ENCODE measurements at regions not wholly inside any gene's neighbourhood (a gene's known extent, or its start where the extent isn't known, plus 50 kb on each side); places are given as distances from the start of the nearest gene placed in this dataset.

GRCh38 chr11:113603277-113604059, 102.6 kb downstream of the TMPRSS5 start:
- no peak for ATAC-seq
- Histone ChIP-seq H3K4me1 (ENCODE audit: control insufficient read depth, insufficient read depth, low read length) (no peaks in the 10 kb centered on the region), H3K36me3 (ENCODE audit: control insufficient read depth in 2 of 2, insufficient read depth in 2 of 2, low read length in 1 of 2) (no peaks in the 10 kb centered on the region), H4K20me1 (ENCODE audit: control insufficient read depth, insufficient read depth) (no peaks in the 10 kb centered on the region), H3K4me3 (no peak overlapping the region), H3K27ac (ENCODE audit: control insufficient read depth, insufficient read depth) (no peak overlapping the region), H3K9me3 (replicated peaks; ENCODE audit: control insufficient read depth, insufficient read depth, low read length) (no peaks in the 10 kb centered on the region; the same call in 2 of the 3 replicates), H3K9ac (ENCODE audit: control insufficient read depth, insufficient read depth, low read length) (no peak overlapping the region), H3K27me3 (replicated peaks in 1 of 2; ENCODE audit: control insufficient read depth in 2 of 2, insufficient read depth in 2 of 2, low read length in 1 of 2) (peaks cover 0 to 4% of the 10 kb centered on the region in 2 experiments; a peak in 1 of 4 replicates), H3K4me2 (ENCODE audit: control insufficient read depth, insufficient read depth) (no peak overlapping the region), H2AFZ (ENCODE audit: control insufficient read depth, low read depth, low read length) (no peak overlapping the region), H3K79me2 (ENCODE audit: control insufficient read depth, insufficient read depth, low read length) (no peaks in the 10 kb centered on the region)
- no peak for TF ChIP-seq ASH2L (IDR thresholded peaks at IDR 0.05; ENCODE audit: borderline replicate concordance, low read depth)
- TF ChIP-seq SIX5 (IDR thresholded peaks at IDR 0.05; ENCODE audit: low read depth, low read length, severe bottlenecking), result no peak
- no peak for TF ChIP-seq DPF2 (IDR thresholded peaks at IDR 0.05)
- SMC1A ChIA-PET (ENCODE audit: uncharacterized antibody, unreplicated experiment), result no interaction called here
- CTCF ChIA-PET, result interaction anchor here (1.2 kb wide), 1 partner anchor 197 kb away, joined by 4 read pairs; no protein-coding TSS in a partner anchor
- BruUV-seq (replicated peaks), result no TSS peak
- no peak for FAIRE-seq
- POLR2A ChIA-PET, result no interaction called here
- DNase-seq (ENCODE audit: low read depth, low spot score), result no peak
- intact Hi-C loops (cut with micrococcal nuclease; ENCODE audit: unreplicated experiment), result no loop called here
- in situ Hi-C loops (cut with MboI), result no loop called here
- RAD21 ChIA-PET (ENCODE audit: unreplicated experiment), result no interaction called here
- 46% methylated on average over 5 of the region's 5 CpGs for WGBS (ENCODE audit: insufficient coverage, insufficient replicate concordance, low lambda C conversion rate, missing lambda C conversion rate)

DNA sequence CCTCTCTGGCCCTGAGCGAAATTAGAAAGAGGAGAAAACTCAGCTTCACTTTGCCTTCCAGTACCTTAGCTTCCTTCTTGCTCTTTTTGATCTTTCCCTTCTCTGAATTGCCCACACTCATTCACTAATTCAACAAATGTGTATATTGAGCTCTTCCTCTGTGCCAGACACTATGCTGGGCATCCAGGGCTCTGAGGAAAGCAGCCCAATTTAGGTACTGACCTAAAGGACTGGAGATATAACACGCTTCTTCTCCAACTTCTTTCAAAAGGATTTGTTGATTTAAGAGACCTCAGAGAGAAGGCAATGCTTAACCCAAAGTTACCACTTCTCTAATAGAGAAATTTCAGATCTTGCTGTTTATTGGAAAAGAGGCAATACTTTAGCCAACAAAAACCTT, 103.6 kb downstream of the TMPRSS5 start:
- H3K27ac ChIP-seq (ENCODE audit: control insufficient read depth, insufficient read depth), result no peak overlapping the region
- no peak for ATAC-seq
- no peaks in the 10 kb centered on the region for H3K36me3 ChIP-seq (ENCODE audit: control insufficient read depth in 2 of 2, insufficient read depth in 2 of 2, low read length in 1 of 2)
- H2AFZ ChIP-seq (ENCODE audit: control insufficient read depth, low read depth, low read length), result no peak overlapping the region
- no peak overlapping the region for H3K9ac ChIP-seq (ENCODE audit: control insufficient read depth, insufficient read depth, low read length)
- TF ChIP-seq BCL11A (IDR thresholded peaks at IDR 0.05; ENCODE audit: low read depth, low read length) (no peak), STAT3 (IDR thresholded peaks at IDR 0.05; ENCODE audit: low read depth, low read length) (no peak), SIN3A (IDR thresholded peaks at IDR 0.05; ENCODE audit: low read depth, low read length) (no peak), NR2F1 (conservative IDR thresholded peaks at IDR 0.05) (no peak)
- TF ChIP-seq, protein P1, sequence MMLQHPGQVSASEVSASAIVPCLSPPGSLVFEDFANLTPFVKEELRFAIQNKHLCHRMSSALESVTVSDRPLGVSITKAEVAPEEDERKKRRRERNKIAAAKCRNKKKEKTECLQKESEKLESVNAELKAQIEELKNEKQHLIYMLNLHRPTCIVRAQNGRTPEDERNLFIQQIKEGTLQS (IDR thresholded peaks at IDR 0.05; ENCODE audit: borderline replicate concordance, extremely low read depth, low read depth, low read length), result no peak
- TF ChIP-seq, protein P2, sequence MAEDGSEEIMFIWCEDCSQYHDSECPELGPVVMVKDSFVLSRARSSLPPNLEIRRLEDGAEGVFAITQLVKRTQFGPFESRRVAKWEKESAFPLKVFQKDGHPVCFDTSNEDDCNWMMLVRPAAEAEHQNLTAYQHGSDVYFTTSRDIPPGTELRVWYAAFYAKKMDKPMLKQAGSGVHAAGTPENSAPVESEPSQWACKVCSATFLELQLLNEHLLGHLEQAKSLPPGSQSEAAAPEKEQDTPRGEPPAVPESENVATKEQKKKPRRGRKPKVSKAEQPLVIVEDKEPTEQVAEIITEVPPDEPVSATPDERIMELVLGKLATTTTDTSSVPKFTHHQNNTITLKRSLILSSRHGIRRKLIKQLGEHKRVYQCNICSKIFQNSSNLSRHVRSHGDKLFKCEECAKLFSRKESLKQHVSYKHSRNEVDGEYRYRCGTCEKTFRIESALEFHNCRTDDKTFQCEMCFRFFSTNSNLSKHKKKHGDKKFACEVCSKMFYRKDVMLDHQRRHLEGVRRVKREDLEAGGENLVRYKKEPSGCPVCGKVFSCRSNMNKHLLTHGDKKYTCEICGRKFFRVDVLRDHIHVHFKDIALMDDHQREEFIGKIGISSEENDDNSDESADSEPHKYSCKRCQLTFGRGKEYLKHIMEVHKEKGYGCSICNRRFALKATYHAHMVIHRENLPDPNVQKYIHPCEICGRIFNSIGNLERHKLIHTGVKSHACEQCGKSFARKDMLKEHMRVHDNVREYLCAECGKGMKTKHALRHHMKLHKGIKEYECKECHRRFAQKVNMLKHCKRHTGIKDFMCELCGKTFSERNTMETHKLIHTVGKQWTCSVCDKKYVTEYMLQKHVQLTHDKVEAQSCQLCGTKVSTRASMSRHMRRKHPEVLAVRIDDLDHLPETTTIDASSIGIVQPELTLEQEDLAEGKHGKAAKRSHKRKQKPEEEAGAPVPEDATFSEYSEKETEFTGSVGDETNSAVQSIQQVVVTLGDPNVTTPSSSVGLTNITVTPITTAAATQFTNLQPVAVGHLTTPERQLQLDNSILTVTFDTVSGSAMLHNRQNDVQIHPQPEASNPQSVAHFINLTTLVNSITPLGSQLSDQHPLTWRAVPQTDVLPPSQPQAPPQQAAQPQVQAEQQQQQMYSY (CRISPR knock-in tag; IDR thresholded peaks at IDR 0.05), result no peak
- POLR2A ChIA-PET, result no interaction called here
- BruUV-seq (replicated peaks), result no TSS peak
- RAD21 ChIA-PET (ENCODE audit: unreplicated experiment), result no interaction called here
- no peaks in the 10 kb centered on the region for H3K79me2 ChIP-seq (ENCODE audit: control insufficient read depth, insufficient read depth, low read length)
- CTCF ChIA-PET, result no interaction called here
- H3K27me3 ChIP-seq (replicated peaks in 1 of 2; ENCODE audit: control insufficient read depth in 2 of 2, insufficient read depth in 2 of 2, low read length in 1 of 2), result peaks cover 0 to 4% of the 10 kb centered on the region in 2 experiments; a peak in 1 of 4 replicates
- whole genome bisulfite sequencing (ENCODE audit: insufficient coverage, insufficient replicate concordance, low lambda C conversion rate, missing lambda C conversion rate), result 0% methylated on average over 2 of the region's 2 CpGs
- no peak for DNase-seq (ENCODE audit: low read depth, low spot score)
- FAIRE-seq, result no peak
- no peak overlapping the region for H3K4me3 ChIP-seq
- H4K20me1 ChIP-seq (ENCODE audit: control insufficient read depth, insufficient read depth), result no peaks in the 10 kb centered on the region
- in situ Hi-C loops (cut with MboI) (no loop called here), intact Hi-C loops (cut with micrococcal nuclease; ENCODE audit: unreplicated experiment) (no loop called here)
- no peaks in the 10 kb centered on the region; the same call in 2 of the 3 replicates for H3K9me3 ChIP-seq (replicated peaks; ENCODE audit: control insufficient read depth, insufficient read depth, low read length)
- H3K4me2 ChIP-seq (ENCODE audit: control insufficient read depth, insufficient read depth), result no peak overlapping the region
- no peaks in the 10 kb centered on the region for H3K4me1 ChIP-seq (ENCODE audit: control insufficient read depth, insufficient read depth, low read length)
- SMC1A ChIA-PET (ENCODE audit: uncharacterized antibody, unreplicated experiment), result interaction anchor here (1.0 kb wide), 1 partner anchor 10 kb away, joined by 3 read pairs; no protein-coding TSS in a partner anchor
